ENCODE measurements at regions not wholly inside any gene's neighbourhood (a gene's known extent, or its start where the extent isn't known, plus 50 kb on each side); places are given as distances from the start of the nearest gene placed in this dataset.
"Not testable (repeated sequence)": the region's sequence is repeated elsewhere in the genome, so short reads cannot be mapped to it uniquely, and the experiment has no call there.

DNA sequence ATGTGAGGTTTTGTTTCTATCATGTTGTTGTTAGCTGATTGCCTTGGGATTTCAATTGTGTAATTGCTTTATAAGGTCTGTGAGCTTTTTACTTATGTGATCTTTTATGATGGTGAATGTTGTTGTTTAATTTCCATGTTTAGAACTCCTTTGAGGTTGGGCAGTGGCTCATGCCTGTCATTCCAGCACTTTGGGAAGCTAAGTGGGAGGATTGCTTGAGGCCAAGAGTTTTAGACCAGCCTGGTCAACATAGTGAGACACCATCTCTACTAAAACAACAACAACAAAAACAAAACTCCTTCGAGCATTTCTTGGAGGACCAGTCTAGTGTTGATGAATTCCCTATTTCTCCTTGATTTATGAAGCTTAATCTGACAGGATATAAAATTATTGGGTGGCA lies 102.1 kb upstream of the PMCH start:
- Histone ChIP-seq H3K27ac (no peak overlapping the region), H3K27me3 (replicated peaks; ENCODE audit: insufficient read depth) (no peaks in the 10 kb centered on the region), H3K9me3 (no peaks in the 10 kb centered on the region), H3K4me3 (no peak overlapping the region), H3K36me3 (no peaks in the 10 kb centered on the region), H3K4me1 (replicated peaks) (no peaks in the 10 kb centered on the region)
- DNase-seq (ENCODE audit: low spot score): no peak
- TF ChIP-seq POLR2AphosphoS5 (IDR thresholded peaks at IDR 0.05) (no peak), POLR2A (IDR thresholded peaks at IDR 0.05) (no peak)
- TF ChIP-seq, protein P1, sequence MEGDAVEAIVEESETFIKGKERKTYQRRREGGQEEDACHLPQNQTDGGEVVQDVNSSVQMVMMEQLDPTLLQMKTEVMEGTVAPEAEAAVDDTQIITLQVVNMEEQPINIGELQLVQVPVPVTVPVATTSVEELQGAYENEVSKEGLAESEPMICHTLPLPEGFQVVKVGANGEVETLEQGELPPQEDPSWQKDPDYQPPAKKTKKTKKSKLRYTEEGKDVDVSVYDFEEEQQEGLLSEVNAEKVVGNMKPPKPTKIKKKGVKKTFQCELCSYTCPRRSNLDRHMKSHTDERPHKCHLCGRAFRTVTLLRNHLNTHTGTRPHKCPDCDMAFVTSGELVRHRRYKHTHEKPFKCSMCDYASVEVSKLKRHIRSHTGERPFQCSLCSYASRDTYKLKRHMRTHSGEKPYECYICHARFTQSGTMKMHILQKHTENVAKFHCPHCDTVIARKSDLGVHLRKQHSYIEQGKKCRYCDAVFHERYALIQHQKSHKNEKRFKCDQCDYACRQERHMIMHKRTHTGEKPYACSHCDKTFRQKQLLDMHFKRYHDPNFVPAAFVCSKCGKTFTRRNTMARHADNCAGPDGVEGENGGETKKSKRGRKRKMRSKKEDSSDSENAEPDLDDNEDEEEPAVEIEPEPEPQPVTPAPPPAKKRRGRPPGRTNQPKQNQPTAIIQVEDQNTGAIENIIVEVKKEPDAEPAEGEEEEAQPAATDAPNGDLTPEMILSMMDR (IDR thresholded peaks at IDR 0.05): no peak
- intact Hi-C loops (cut with DNase I): no loop called here
- 100% methylated on average over 1 of the region's 1 CpG for WGBS

DNA sequence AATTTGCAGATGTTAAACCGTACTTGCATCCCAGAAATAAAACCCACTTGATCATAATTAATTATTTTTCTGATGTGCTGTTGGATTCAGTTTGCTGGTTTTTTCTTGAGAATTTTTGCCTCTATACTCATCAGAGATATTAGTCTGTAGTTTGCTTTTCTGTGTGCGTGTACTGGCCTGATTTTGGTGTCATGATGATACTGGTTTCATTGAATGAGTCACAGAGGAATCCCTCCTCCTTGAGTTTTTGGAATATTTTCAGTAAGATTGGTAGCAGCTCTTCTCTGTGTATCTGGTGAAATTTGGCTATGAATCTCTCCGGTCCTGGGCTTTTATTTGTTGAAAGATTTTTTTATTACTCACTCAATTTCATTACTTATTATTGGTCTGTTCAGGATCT lies 100.4 kb upstream of the PMCH start:
- no peaks in the 10 kb centered on the region for H3K27me3 ChIP-seq (replicated peaks; ENCODE audit: insufficient read depth)
- 47% methylated on average over 3 of the region's 3 CpGs for WGBS
- no peak overlapping the region for H3K27ac ChIP-seq
- H3K36me3 ChIP-seq: no peaks in the 10 kb centered on the region
- intact Hi-C loops (cut with DNase I): no loop called here
- H3K4me3 ChIP-seq: no peak overlapping the region
- H3K4me1 ChIP-seq (replicated peaks): no peaks in the 10 kb centered on the region
- no peaks in the 10 kb centered on the region for H3K9me3 ChIP-seq
- TF ChIP-seq POLR2A (IDR thresholded peaks at IDR 0.05): no peak
- TF ChIP-seq, protein P1 (IDR thresholded peaks at IDR 0.05): no peak
- TF ChIP-seq POLR2AphosphoS5 (IDR thresholded peaks at IDR 0.05): no peak
- DNase-seq (ENCODE audit: low spot score): no peak

DNA sequence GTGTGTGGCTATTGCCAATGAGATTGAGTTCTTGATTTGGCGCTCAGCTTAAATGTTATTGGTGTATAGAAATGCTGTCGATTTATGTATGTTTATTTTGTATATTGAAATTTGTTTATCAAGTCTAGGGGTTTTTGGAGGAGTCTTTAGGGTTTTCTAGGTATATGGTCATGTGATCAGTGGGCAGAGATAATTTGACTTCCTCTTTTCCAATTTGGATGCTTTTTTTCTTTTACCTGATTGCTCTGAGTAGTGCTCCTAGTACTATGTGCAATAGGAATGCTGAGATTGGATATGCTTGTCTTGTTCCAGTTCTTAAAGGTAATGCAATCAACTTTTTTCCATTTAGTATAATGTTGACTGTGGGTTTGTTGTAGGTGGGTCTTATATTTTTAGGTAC lies 99.8 kb upstream of the PMCH start:
- Histone ChIP-seq H3K4me3 (no peak overlapping the region), H3K9me3 (no peaks in the 10 kb centered on the region), H3K27me3 (replicated peaks; ENCODE audit: insufficient read depth) (no peaks in the 10 kb centered on the region), H3K27ac (no peak overlapping the region), H3K36me3 (no peaks in the 10 kb centered on the region), H3K4me1 (replicated peaks) (no peaks in the 10 kb centered on the region)
- WGBS: 99% methylated on average over 2 of the region's 2 CpGs
- intact Hi-C loops (cut with DNase I): no loop called here
- TF ChIP-seq POLR2A (IDR thresholded peaks at IDR 0.05): no peak
- no peak for TF ChIP-seq POLR2AphosphoS5 (IDR thresholded peaks at IDR 0.05)
- TF ChIP-seq, protein P1 (IDR thresholded peaks at IDR 0.05): no peak
- DNase-seq (ENCODE audit: low spot score): no peak

DNA sequence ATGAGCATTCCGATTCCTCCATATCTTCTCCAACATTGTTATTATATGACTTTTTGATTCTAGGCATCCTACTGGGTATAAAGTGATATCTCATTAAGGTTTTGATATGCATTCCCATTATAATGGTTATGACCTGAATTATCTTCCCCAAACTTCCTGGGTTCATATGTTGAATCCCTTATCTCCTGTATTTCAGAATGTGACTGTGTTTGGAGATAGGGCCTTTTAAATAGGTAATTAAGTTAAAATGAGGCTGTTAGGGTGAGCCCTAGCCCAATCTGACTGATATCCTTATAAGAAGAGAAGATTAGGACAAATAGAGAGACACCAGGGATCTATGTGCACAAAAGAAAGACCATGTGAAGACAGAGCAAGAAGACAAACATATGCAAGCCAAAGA lies 96.9 kb upstream of the PMCH start:
- WGBS: 96% methylated on average over 1 of the region's 1 CpG
- no peaks in the 10 kb centered on the region for H3K27me3 ChIP-seq (replicated peaks; ENCODE audit: insufficient read depth)
- H3K9me3 ChIP-seq: no peaks in the 10 kb centered on the region
- no peak for DNase-seq (ENCODE audit: low spot score)
- H3K4me1 ChIP-seq (replicated peaks): no peaks in the 10 kb centered on the region
- no peaks in the 10 kb centered on the region for H3K36me3 ChIP-seq
- no peak overlapping the region for H3K4me3 ChIP-seq
- intact Hi-C loops (cut with DNase I): no loop called here
- TF ChIP-seq, protein P1 (IDR thresholded peaks at IDR 0.05): no peak
- no peak for TF ChIP-seq POLR2A (IDR thresholded peaks at IDR 0.05)
- TF ChIP-seq POLR2AphosphoS5 (IDR thresholded peaks at IDR 0.05): no peak
- H3K27ac ChIP-seq: no peak overlapping the region

DNA sequence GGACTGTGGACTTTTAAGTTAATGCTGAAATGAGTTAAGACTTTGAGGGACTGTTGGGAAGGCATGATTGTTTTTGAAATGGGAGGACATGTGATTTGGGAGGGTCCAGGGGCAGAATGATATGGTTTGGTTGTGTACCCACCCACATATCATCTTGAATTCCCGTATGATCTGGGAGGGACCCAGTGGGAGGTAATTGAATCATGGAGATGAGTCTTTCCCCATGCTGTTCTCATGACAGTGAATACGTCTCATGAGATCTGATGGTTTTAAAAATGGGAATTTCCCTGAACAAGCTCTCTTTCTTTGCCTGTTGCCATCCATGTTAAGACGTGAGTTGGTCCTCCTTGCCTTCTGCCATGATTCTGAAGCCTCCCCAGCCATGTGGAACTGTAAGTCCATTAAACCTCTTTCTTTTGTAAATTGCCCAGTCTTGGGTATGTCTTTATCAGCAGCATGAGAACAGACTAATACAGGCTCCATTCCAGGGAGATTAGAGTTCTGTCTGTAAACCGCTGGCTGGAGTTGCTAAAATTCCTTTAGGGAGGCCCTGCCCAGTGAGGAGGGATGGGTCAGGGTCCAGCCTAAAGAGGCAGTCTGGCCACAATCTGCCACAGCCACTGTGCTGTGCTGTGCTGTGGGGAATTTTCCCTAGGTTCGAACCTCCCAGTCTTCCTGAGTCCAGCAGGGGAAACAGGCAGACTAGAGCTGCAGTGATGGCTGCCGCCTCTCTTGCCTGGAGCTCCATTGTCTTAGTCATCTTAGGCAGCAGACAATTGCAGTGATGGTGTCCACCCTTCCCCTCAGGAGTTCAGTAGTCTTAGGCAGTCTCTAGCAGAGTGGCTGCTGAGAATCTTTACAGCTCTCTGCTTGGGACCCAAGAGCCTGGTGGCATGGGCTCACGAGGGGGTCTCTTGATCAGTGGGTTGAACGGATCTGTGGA lies 94.1 kb upstream of the PMCH start:
- WGBS: 85% methylated on average over 8 of the region's 8 CpGs
- H3K27ac ChIP-seq; H3K36me3 ChIP-seq; H3K4me1 ChIP-seq (replicated peaks); DNase-seq (ENCODE audit: low spot score); intact Hi-C loops (cut with DNase I); H3K4me3 ChIP-seq; H3K9me3 ChIP-seq; H3K27me3 ChIP-seq (replicated peaks; ENCODE audit: insufficient read depth): not testable (repeated sequence)

DNA sequence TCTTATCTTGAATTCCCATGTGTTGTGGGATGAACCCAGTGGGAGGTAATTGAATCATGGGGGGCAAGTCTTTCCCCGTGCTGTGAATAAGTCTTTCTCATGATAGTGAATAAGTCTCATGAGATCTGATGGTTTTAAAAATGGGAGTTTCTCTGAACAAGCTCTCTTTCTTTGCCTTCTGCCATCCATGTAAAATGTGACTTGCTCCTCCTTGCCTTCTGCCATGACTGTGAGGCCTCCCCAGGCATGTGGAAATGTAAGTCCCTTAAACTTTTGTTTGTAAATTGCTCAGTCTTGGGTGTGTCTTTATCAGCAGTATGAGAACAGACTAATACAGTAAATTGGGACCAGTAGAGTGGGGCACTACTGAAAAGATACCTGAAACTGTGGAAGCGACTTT lies 92.1 kb upstream of the PMCH start:
- H3K4me1 ChIP-seq (replicated peaks); DNase-seq (ENCODE audit: low spot score); H3K36me3 ChIP-seq; H3K9me3 ChIP-seq; intact Hi-C loops (cut with DNase I); H3K27ac ChIP-seq; H3K4me3 ChIP-seq; H3K27me3 ChIP-seq (replicated peaks; ENCODE audit: insufficient read depth): not testable (repeated sequence)
- WGBS: 70% methylated on average over 2 of the region's 2 CpGs

Data from prostate gland (tissue), 2 donors.